GM12891 (cell line): ENCODE measurements at regions not wholly inside any gene's neighbourhood (a gene's known extent, or its start where the extent isn't known, plus 50 kb on each side); places are given as distances from the start of the nearest gene placed in this dataset.

ENCODE experiments used
- DNase-seq: peaks from one replicate; pipeline ENCODE4 v3.0.0; 2011; ENCODE audit warnings: low spot score; ENCODE audit not compliant: insufficient read length
- FAIRE-seq: peaks from 2 replicates; lab custom pipeline; 2011; peaks lifted over from hg19 to GRCh38; lab: Jason Lieb, UNC
- PAX5 ChIP-seq: IDR thresholded peaks from 2 replicates; pipeline ENCODE4 v1.6.1; 2011; ENCODE audit warnings: low read length, moderate library complexity, mild to moderate bottlenecking; ENCODE audit not compliant: insufficient read depth, severe bottlenecking
- POLR2A ChIP-seq: IDR thresholded peaks from 2 replicates; pipeline ENCODE4 v1.6.1; 2011; ENCODE audit warnings: low read depth, low read length, control low read depth
- POLR2AphosphoS5 ChIP-seq: IDR thresholded peaks from 2 replicates; pipeline ENCODE4 v1.6.1; 2011; ENCODE audit warnings: low read depth, low read length, control low read depth
- POU2F2 ChIP-seq: IDR thresholded peaks from 2 replicates; pipeline ENCODE4 v1.6.1; 2011; ENCODE audit warnings: low read depth, mild to moderate bottlenecking, control low read depth, low read length, moderate library complexity
- SPI1 ChIP-seq: IDR thresholded peaks from 2 replicates; pipeline ENCODE4 v1.6.1; 2011; ENCODE audit warnings: low read depth, low read length, control low read depth
- TAF1 ChIP-seq: IDR thresholded peaks from 2 replicates; pipeline ENCODE4 v1.6.1; 2011; ENCODE audit warnings: low read depth, low read length, control low read depth

- DNase-seq: no peak
- TF ChIP-seq TAF1 (no peak), POLR2A (no peak), POU2F2 (no peak), POLR2AphosphoS5 (no peak), PAX5 (no peak), SPI1 (no peak)
- FAIRE-seq: no peak
Observed at GRCh38 chr6:139659711-139660110, 285.3 kb upstream of the CITED2 start.

- DNase-seq: no peak
- TF ChIP-seq TAF1 (no peak), POLR2AphosphoS5 (no peak), POU2F2 (no peak), POLR2A (no peak), SPI1 (no peak), PAX5 (no peak)
- FAIRE-seq: no peak
Observed at GRCh38 chr6:139659196-139659595, 284.7 kb upstream of the CITED2 start.

- FAIRE-seq (no peak), DNase-seq (no peak)
- TF ChIP-seq POU2F2 (no peak), TAF1 (no peak), POLR2AphosphoS5 (no peak), SPI1 (no peak), PAX5 (no peak), POLR2A (no peak)
Observed at GRCh38 chr6:139657119-139657518, 282.7 kb upstream of the CITED2 start.

- FAIRE-seq: no peak
- TF ChIP-seq TAF1 (no peak), POLR2A (no peak), SPI1 (no peak), PAX5 (no peak), POLR2AphosphoS5 (no peak), POU2F2 (no peak)
- no peak for DNase-seq
Observed at GRCh38 chr6:139655783-139656705, 281.6 kb upstream of the CITED2 start.

- FAIRE-seq: no peak
- DNase-seq: no peak
- TF ChIP-seq POU2F2 (no peak), TAF1 (no peak), POLR2A (no peak), SPI1 (no peak)
Observed at GRCh38 chr6:139654888-139655782, 280.7 kb upstream of the CITED2 start.

GRCh38 chr6:139654309-139654708, 279.9 kb upstream of the CITED2 start:
- FAIRE-seq (no peak), DNase-seq (no peak)
- TF ChIP-seq POU2F2: no peak
- no peak for TF ChIP-seq POLR2A
- no peak for TF ChIP-seq PAX5
- no peak for TF ChIP-seq SPI1
- no peak for TF ChIP-seq TAF1
- no peak for TF ChIP-seq POLR2AphosphoS5

- DNase-seq (no peak), FAIRE-seq (no peak)
- TF ChIP-seq PAX5 (no peak), POU2F2 (no peak), TAF1 (no peak), POLR2A (no peak), POLR2AphosphoS5 (no peak), SPI1 (no peak)
Observed at GRCh38 chr6:139653111-139653510, 278.7 kb upstream of the CITED2 start.

GRCh38 chr6:139650941-139651340, 276.5 kb upstream of the CITED2 start:
- TF ChIP-seq POLR2A: no peak
- no peak for TF ChIP-seq SPI1
- TF ChIP-seq POU2F2: no peak
- TF ChIP-seq POLR2AphosphoS5: no peak
- TF ChIP-seq TAF1: no peak
- no peak for TF ChIP-seq PAX5
- FAIRE-seq: no peak

GRCh38 chr6:139649732-139650131, 275.3 kb upstream of the CITED2 start:
- no peak for DNase-seq
- FAIRE-seq: no peak
- no peak for TF ChIP-seq PAX5
- no peak for TF ChIP-seq POU2F2
- no peak for TF ChIP-seq SPI1
- TF ChIP-seq POLR2AphosphoS5: no peak
- TF ChIP-seq TAF1: no peak
- TF ChIP-seq POLR2A: no peak

More at GRCh38 chr6:139650941-139651340, 276.5 kb upstream of the CITED2 start:
- DNase-seq: no peak
